Fibroblast of lung (primary cell): ENCODE measurements at regions not wholly inside any gene's neighbourhood (a gene's known extent, or its start where the extent isn't known, plus 50 kb on each side); places are given as distances from the start of the nearest gene placed in this dataset.

Experiments used
- DNase-seq, 2 donors: peaks; one replicate each; pipeline versions ENCODE4 v3.0.0 to v3.0.0-alpha.2; 2010; ENCODE audit warnings: low read depth in 2 of 2
- H2AFZ ChIP-seq: 2 replicates; pipeline ENCODE4 v1.5.1; 2012; ENCODE audit warnings: low read length, control low read depth, inconsistent platforms
- H3K27ac ChIP-seq: 2 replicates; pipeline ENCODE4 v1.5.1; 2011; ENCODE audit warnings: low read length, control low read depth; ENCODE audit not compliant: insufficient read depth
- H3K27me3 ChIP-seq: 2 replicates; pipeline ENCODE4 v1.5.1; 2011; ENCODE audit warnings: mild to moderate bottlenecking, low read length; ENCODE audit not compliant: control insufficient read depth, insufficient read depth
- H3K36me3 ChIP-seq: 2 replicates; pipeline ENCODE4 v1.5.1; 2011; ENCODE audit warnings: low read length; ENCODE audit not compliant: control insufficient read depth, insufficient read depth
- H3K4me1 ChIP-seq: 2 replicates; pipeline ENCODE4 v1.5.1; 2011; ENCODE audit warnings: low read length; ENCODE audit not compliant: control insufficient read depth, insufficient read depth; ENCODE audit errors: extremely low read depth
- H3K4me2 ChIP-seq: 2 replicates; pipeline ENCODE4 v1.5.1; 2011; ENCODE audit warnings: low read length, control low read depth; ENCODE audit not compliant: insufficient read depth; ENCODE audit errors: extremely low read depth
- H3K4me3 ChIP-seq, 4 experiments: fragments of 200-600 bp in 1 of 4; sonication (generic) in 1 of 4; replicated peaks in 1 of 4; 2 replicates each; pipeline ENCODE4 v1.5.1; 2011 to 2016; ENCODE audit warnings: low read length in 4 of 4, low read depth in 3 of 4, mild to moderate bottlenecking in 3 of 4, control low read depth in 2 of 4, inconsistent platforms in 1 of 4, mixed read lengths in 1 of 4; ENCODE audit not compliant: insufficient read depth in 1 of 4; ENCODE audit errors: control extremely low read depth in 1 of 4
- H3K79me2 ChIP-seq: 2 replicates; pipeline ENCODE4 v1.5.1; 2012; ENCODE audit warnings: mild to moderate bottlenecking, low read length, inconsistent platforms; ENCODE audit not compliant: control insufficient read depth, insufficient read depth
- H3K9ac ChIP-seq: 2 replicates; pipeline ENCODE4 v1.5.1; 2011; ENCODE audit warnings: mild to moderate bottlenecking, low read length, control low read depth; ENCODE audit not compliant: insufficient read depth
- H3K9me3 ChIP-seq: 2 replicates; pipeline ENCODE4 v1.5.1; 2012; ENCODE audit warnings: low read depth, low read length; ENCODE audit not compliant: control insufficient read depth, insufficient read depth
- H4K20me1 ChIP-seq: 2 replicates; pipeline ENCODE4 v1.5.1; 2011; ENCODE audit warnings: low read length; ENCODE audit not compliant: control insufficient read depth, insufficient read depth; ENCODE audit errors: extremely low read depth
- CTCF ChIP-seq, 2 donors: IDR thresholded peaks in 1 of 2; conservative IDR thresholded peaks in 1 of 2; 1 replicate in 1 of 2; 2 replicates in 1 of 2; pipeline ENCODE4 v1.5.1; 2011 to 2012; ENCODE audit warnings: low read length in 2 of 2, control low read depth in 1 of 2, inconsistent platforms in 1 of 2, low read depth in 1 of 2, mild to moderate bottlenecking in 1 of 2
- EZH2 ChIP-seq: IDR thresholded peaks from 2 replicates; pipeline ENCODE4 v1.5.1; 2012; ENCODE audit warnings: low read length, control low read depth, mild to moderate bottlenecking; ENCODE audit errors: missing control alignments

DNA sequence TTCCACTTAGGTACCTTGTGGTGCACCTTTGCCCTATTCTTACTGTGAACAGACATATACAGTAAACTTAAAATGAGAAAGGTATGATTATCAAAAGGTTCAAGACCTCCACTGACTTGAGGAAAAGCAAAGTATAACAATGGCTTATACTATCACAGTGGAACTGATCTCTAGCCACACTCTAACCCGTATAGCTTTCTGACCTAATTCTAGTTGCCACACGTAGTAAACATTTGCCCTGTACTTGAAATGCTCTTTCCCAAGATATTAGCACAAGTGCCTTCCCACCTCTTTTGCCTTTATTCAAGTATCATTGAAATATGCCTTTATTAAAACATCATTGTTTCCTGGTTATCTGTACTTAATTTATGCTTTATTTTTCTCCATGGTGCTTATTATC lies 250.4 kb upstream of the PPFIA2 start:
- DNase-seq = no peak
- TF ChIP-seq EZH2 (no peak), CTCF (conservative IDR thresholded peaks at IDR 0.05 in 1 of 2, IDR thresholded peaks at IDR 0.05 in 1 of 2; ENCODE audit: low read depth in 1 of 2, low read length in 2 of 2) (no peak)
- no peak overlapping the region for H3K4me3 ChIP-seq
- no peaks in the 10 kb centered on the region for H3K9me3 ChIP-seq
- H4K20me1 ChIP-seq = no peaks in the 10 kb centered on the region
- no peaks in the 10 kb centered on the region for H3K27me3 ChIP-seq
- no peaks in the 10 kb centered on the region for H3K4me1 ChIP-seq
- no peak overlapping the region for H3K4me2 ChIP-seq
- no peak overlapping the region for H2AFZ ChIP-seq
- no peaks in the 10 kb centered on the region for H3K79me2 ChIP-seq
- no peak overlapping the region for H3K27ac ChIP-seq
- H3K9ac ChIP-seq = no peak overlapping the region
- H3K36me3 ChIP-seq = no peaks in the 10 kb centered on the region

GRCh38 chr12:82008251-82008650 lies 249.1 kb upstream of the PPFIA2 start:
- Histone ChIP-seq H3K4me1 (no peaks in the 10 kb centered on the region), H3K27me3 (no peaks in the 10 kb centered on the region), H2AFZ (no peak overlapping the region), H3K36me3 (no peaks in the 10 kb centered on the region), H3K79me2 (no peaks in the 10 kb centered on the region), H3K9ac (no peak overlapping the region), H3K4me3 (no peak overlapping the region), H3K9me3 (no peaks in the 10 kb centered on the region), H4K20me1 (no peaks in the 10 kb centered on the region), H3K4me2 (no peak overlapping the region), H3K27ac (no peak overlapping the region)
- TF ChIP-seq CTCF (conservative IDR thresholded peaks at IDR 0.05 in 1 of 2, IDR thresholded peaks at IDR 0.05 in 1 of 2; ENCODE audit: low read depth in 1 of 2, low read length in 2 of 2) (no peak), EZH2 (no peak)
- DNase-seq = peak in 1 of 2 donors; percentile 33

GRCh38 chr12:81998761-81999378 lies 239.7 kb upstream of the PPFIA2 start:
- DNase-seq = peak in 1 of 2 donors; percentile 89
- Histone ChIP-seq H3K4me2 (no peak overlapping the region), H3K4me3 (no peak overlapping the region), H3K9ac (no peak overlapping the region), H3K4me1 (no peaks in the 10 kb centered on the region), H3K9me3 (no peaks in the 10 kb centered on the region), H3K79me2 (no peaks in the 10 kb centered on the region), H2AFZ (no peak overlapping the region), H3K27me3 (no peaks in the 10 kb centered on the region), H4K20me1 (no peaks in the 10 kb centered on the region), H3K27ac (no peak overlapping the region), H3K36me3 (no peaks in the 10 kb centered on the region)
- TF ChIP-seq CTCF (conservative IDR thresholded peaks at IDR 0.05 in 1 of 2, IDR thresholded peaks at IDR 0.05 in 1 of 2; ENCODE audit: low read depth in 1 of 2, low read length in 2 of 2) (no peak), EZH2 (no peak)
